ENCODE measurements at regions not wholly inside any gene's neighbourhood (a gene's known extent, or its start where the extent isn't known, plus 50 kb on each side); places are given as distances from the start of the nearest gene placed in this dataset.

DNA sequence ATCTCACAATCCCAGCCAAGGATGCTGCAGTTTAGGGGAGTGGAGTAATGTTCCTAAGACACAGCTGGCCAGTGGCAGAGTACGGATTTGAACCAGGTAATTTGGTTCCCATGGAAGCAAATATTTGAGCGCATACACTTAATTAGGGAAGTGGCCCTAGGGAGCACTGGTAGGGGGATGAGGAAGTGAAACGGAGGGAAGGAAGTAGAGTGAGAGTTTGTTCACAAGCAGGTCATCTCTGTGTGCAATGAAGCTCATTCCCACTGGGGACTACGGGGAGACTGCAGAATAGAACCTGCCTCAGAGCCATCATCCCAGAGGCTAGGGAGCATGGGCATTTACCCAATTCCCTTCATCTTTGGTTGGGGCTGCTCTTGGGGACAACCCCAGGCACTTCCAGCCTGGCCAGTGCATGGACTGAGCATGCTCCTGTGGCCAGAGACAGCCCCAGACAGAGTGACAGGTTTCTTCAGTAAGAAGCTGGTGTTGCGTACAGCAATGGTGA is 317.2 kb upstream of the PROK2 start:
- intact Hi-C loops (cut with micrococcal nuclease) (no loop called here), dilution Hi-C loops (cut with HindIII; ENCODE audit: low sequenced_read_pairs, unreplicated experiment) (no loop called here), in situ Hi-C loops (cut with MboI; ENCODE audit: low sequenced_read_pairs) (no loop called here)
- Histone ChIP-seq H3K9me1 (ENCODE audit: insufficient read depth, low read length) (no peaks in the 10 kb centered on the region), H3K4me1 (ENCODE audit: control insufficient read depth, insufficient read depth, low read length) (no peaks in the 10 kb centered on the region), H2BK120ac (ENCODE audit: low read depth, low read length) (no peak overlapping the region), H2AK9ac (replicated peaks; ENCODE audit: low read depth, low read length, poor library complexity) (no peak overlapping the region), H2AK5ac (ENCODE audit: low read depth, low read length) (no peak overlapping the region), H3K4ac (ENCODE audit: low read depth, low read length) (no peak overlapping the region), H3K27ac (ENCODE audit: insufficient read depth, low read length) (no peak overlapping the region), H3K4me3 (ENCODE audit: insufficient read depth, low read depth, low read length) (no peak overlapping the region), H3K79me1 (ENCODE audit: low read depth in 1 of 2, low read length in 2 of 2) (no peaks in the 10 kb centered on the region), H3K9me3 (ENCODE audit: control insufficient read depth, insufficient read depth, low read length) (no peaks in the 10 kb centered on the region), H4K8ac (ENCODE audit: low read depth in 2 of 2, low read length in 2 of 2) (no peak overlapping the region), H2BK15ac (ENCODE audit: low read depth, low read length) (no peak overlapping the region), H3K14ac (replicated peaks; ENCODE audit: low read depth, low read length) (no peak overlapping the region), H3K9ac (ENCODE audit: low read depth, low read length) (no peak overlapping the region), H2BK20ac (ENCODE audit: low read depth, low read length) (no peak overlapping the region), H3K36me3 (ENCODE audit: control insufficient read depth, insufficient read depth, low read length) (no peaks in the 10 kb centered on the region), H4K20me1 (ENCODE audit: insufficient read depth, low read length) (no peaks in the 10 kb centered on the region), H4K91ac (ENCODE audit: insufficient read depth, low read depth, low read length) (no peak overlapping the region), H3K18ac (ENCODE audit: low read depth, low read length) (no peak overlapping the region), H2BK5ac (ENCODE audit: low read depth, low read length, poor library complexity, severe bottlenecking) (no peak overlapping the region), H3K23ac (ENCODE audit: low read depth, low read length) (no peak overlapping the region), H2AFZ (replicated peaks; ENCODE audit: low read length, poor library complexity) (no peak overlapping the region), H3K27me3 (ENCODE audit: control insufficient read depth, insufficient read depth, low read length) (peaks cover 53% of the 10 kb centered on the region), H3K56ac (ENCODE audit: extremely low read depth, insufficient read depth, low read length) (no peak overlapping the region), H4K5ac (ENCODE audit: low read depth, low read length) (no peak overlapping the region), H3K4me2 (ENCODE audit: low read depth, low read length) (no peak overlapping the region)
- POLR2A ChIA-PET (ENCODE audit: unreplicated experiment): no interaction called here
- TF ChIP-seq MXI1 (IDR thresholded peaks at IDR 0.05; ENCODE audit: borderline replicate concordance, low read depth, low read length) (no peak), POLR2A (IDR thresholded peaks at IDR 0.05; ENCODE audit: low read depth, low read length) (no peak), RAD21 (IDR thresholded peaks at IDR 0.05; ENCODE audit: low read length) (no peak), RFX5 (IDR thresholded peaks at IDR 0.05; ENCODE audit: low read depth, low read length) (no peak), FOS (IDR thresholded peaks at IDR 0.05; ENCODE audit: low read depth, low read length) (no peak), NFE2L2 (IDR thresholded peaks at IDR 0.05; ENCODE audit: low read depth, low read length) (no peak), BHLHE40 (IDR thresholded peaks at IDR 0.05; ENCODE audit: low read depth, low read length) (no peak), SMC3 (IDR thresholded peaks at IDR 0.05; ENCODE audit: low read depth, low read length) (no peak), CEBPB (IDR thresholded peaks at IDR 0.05; ENCODE audit: low read depth, low read length) (no peak), MAZ (IDR thresholded peaks at IDR 0.05; ENCODE audit: borderline replicate concordance, low read depth, low read length) (no peak), MAFK (IDR thresholded peaks at IDR 0.05; ENCODE audit: low read depth, low read length) (no peak), CTCF (conservative IDR thresholded peaks at IDR 0.05; ENCODE audit: low read depth, low read length) (no peak), CHD1 (IDR thresholded peaks at IDR 0.05; ENCODE audit: low read depth, low read length) (no peak), RCOR1 (IDR thresholded peaks at IDR 0.05; ENCODE audit: insufficient replicate concordance, low read length) (no peak), ELK1 (IDR thresholded peaks at IDR 0.05; ENCODE audit: borderline replicate concordance, low read depth, low read length) (no peak)
- CTCF ChIA-PET: interaction anchor here (0.9 kb wide), 1 partner anchor 15 kb away, joined by 3 read pairs; no protein-coding TSS in a partner anchor
- DNase-seq (no peak), ATAC-seq (ENCODE audit: low read depth) (no peak)
- no TSS peak for BruUV-seq (replicated peaks)
- WGBS, 2 experiments (ENCODE audit: extremely low coverage in 2 of 2, insufficient read length in 1 of 2): no CpG with 5 or more reads among the region's 5 CpGs

All from IMR-90 (cell line).